HL-60 (cell line): ENCODE measurements at regions not wholly inside any gene's neighbourhood (a gene's known extent, or its start where the extent isn't known, plus 50 kb on each side); places are given as distances from the start of the nearest gene placed in this dataset.

ENCODE experiments used
- DNase-seq, 2 experiments: peaks; one replicate each; pipeline ENCODE4 v3.0.0-alpha.2; 2010 to 2020; ENCODE audit warnings: low read depth in 1 of 2, low spot score in 1 of 2
- H3K27ac ChIP-seq: fragments of 250-450 bp; sonication (Bioruptor Pico); replicated peaks from 2 replicates; pipeline ENCODE4 v1.5.1; 2020; ENCODE audit warnings: mild to moderate bottlenecking, moderate library complexity
- H3K27me3 ChIP-seq: fragments of 250-450 bp; sonication (Bioruptor Pico); 2 replicates; pipeline ENCODE4 v1.5.1; 2021; ENCODE audit warnings: mild to moderate bottlenecking, moderate library complexity; ENCODE audit not compliant: insufficient read depth, poor library complexity, severe bottlenecking
- H3K4me3 ChIP-seq: replicated peaks from 2 replicates; pipeline ENCODE4 v1.5.1; 2011; ENCODE audit warnings: mild to moderate bottlenecking, control low read depth, low read length; ENCODE audit not compliant: insufficient read depth
- CTCF ChIP-seq: IDR thresholded peaks from one replicate; pipeline ENCODE4 v1.5.1; 2011; ENCODE audit warnings: low read length, control low read depth, inconsistent platforms; ENCODE audit not compliant: insufficient read depth
- GABPA ChIP-seq: IDR thresholded peaks from 2 replicates; pipeline ENCODE4 v1.6.1; 2012; ENCODE audit warnings: low read depth
- POLR2AphosphoS5 ChIP-seq: IDR thresholded peaks from 2 replicates; pipeline ENCODE4 v1.6.1; 2012; ENCODE audit warnings: low read depth
- SPI1 ChIP-seq: IDR thresholded peaks from 2 replicates; pipeline ENCODE4 v1.6.1; 2012; ENCODE audit warnings: low read depth, mild to moderate bottlenecking, borderline replicate concordance
- TF ChIP-seq, protein P1 (sequence below): IDR thresholded peaks from 2 replicates; pipeline ENCODE4 v1.6.1; 2012; ENCODE audit warnings: low read depth; ENCODE audit not compliant: insufficient replicate concordance

DNA sequence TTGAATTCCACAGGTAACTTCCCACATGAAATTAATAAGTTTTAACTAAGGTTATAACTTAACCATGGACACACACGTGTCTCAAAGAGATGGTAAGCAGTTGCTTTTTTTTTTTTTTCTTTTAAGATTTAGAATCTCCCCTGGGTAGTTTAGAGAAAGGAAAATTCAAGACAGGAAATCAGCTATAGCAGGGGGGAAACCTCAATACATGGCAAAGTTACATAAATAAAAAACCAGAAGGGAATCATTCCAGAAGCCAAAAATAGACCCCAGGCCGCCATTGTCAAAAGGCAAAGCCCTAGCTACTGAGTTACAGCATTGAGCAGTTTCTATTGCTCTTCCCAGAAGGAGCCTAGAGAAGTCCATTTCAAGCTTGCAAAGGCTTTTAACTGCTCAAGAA, 91.5 kb upstream of the ZNF236 start:
- Histone ChIP-seq H3K27ac (no peak overlapping the region), H3K27me3 (peaks cover 2% of the 10 kb centered on the region), H3K4me3 (no peak overlapping the region)
- DNase-seq, result no peak
- TF ChIP-seq, protein P1, sequence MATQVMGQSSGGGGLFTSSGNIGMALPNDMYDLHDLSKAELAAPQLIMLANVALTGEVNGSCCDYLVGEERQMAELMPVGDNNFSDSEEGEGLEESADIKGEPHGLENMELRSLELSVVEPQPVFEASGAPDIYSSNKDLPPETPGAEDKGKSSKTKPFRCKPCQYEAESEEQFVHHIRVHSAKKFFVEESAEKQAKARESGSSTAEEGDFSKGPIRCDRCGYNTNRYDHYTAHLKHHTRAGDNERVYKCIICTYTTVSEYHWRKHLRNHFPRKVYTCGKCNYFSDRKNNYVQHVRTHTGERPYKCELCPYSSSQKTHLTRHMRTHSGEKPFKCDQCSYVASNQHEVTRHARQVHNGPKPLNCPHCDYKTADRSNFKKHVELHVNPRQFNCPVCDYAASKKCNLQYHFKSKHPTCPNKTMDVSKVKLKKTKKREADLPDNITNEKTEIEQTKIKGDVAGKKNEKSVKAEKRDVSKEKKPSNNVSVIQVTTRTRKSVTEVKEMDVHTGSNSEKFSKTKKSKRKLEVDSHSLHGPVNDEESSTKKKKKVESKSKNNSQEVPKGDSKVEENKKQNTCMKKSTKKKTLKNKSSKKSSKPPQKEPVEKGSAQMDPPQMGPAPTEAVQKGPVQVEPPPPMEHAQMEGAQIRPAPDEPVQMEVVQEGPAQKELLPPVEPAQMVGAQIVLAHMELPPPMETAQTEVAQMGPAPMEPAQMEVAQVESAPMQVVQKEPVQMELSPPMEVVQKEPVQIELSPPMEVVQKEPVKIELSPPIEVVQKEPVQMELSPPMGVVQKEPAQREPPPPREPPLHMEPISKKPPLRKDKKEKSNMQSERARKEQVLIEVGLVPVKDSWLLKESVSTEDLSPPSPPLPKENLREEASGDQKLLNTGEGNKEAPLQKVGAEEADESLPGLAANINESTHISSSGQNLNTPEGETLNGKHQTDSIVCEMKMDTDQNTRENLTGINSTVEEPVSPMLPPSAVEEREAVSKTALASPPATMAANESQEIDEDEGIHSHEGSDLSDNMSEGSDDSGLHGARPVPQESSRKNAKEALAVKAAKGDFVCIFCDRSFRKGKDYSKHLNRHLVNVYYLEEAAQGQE, result no peak
- TF ChIP-seq POLR2AphosphoS5 (no peak), CTCF (no peak), SPI1 (no peak), GABPA (no peak)

GRCh38 chr18:76727589-76727988, 94.8 kb upstream of the ZNF236 start:
- TF ChIP-seq CTCF (no peak), POLR2AphosphoS5 (no peak), GABPA (no peak), SPI1 (no peak)
- TF ChIP-seq, protein P1, result no peak
- no peak overlapping the region for H3K4me3 ChIP-seq
- no peak overlapping the region for H3K27ac ChIP-seq
- no peak for DNase-seq
- no peaks in the 10 kb centered on the region for H3K27me3 ChIP-seq

- H3K27ac ChIP-seq, result no peak overlapping the region
- TF ChIP-seq GABPA (no peak), POLR2AphosphoS5 (no peak), CTCF (no peak), SPI1 (no peak)
- TF ChIP-seq, protein P1, result no peak
- H3K4me3 ChIP-seq, result no peak overlapping the region
Measured at GRCh38 chr18:76725445-76725844, 96.9 kb upstream of the ZNF236 start.

More at GRCh38 chr18:76725445-76725844, 96.9 kb upstream of the ZNF236 start:
- no peaks in the 10 kb centered on the region for H3K27me3 ChIP-seq
- no peak for DNase-seq
